ENCODE measurements at regions not wholly inside any gene's neighbourhood (a gene's known extent, or its start where the extent isn't known, plus 50 kb on each side); places are given as distances from the start of the nearest gene placed in this dataset.

DNA sequence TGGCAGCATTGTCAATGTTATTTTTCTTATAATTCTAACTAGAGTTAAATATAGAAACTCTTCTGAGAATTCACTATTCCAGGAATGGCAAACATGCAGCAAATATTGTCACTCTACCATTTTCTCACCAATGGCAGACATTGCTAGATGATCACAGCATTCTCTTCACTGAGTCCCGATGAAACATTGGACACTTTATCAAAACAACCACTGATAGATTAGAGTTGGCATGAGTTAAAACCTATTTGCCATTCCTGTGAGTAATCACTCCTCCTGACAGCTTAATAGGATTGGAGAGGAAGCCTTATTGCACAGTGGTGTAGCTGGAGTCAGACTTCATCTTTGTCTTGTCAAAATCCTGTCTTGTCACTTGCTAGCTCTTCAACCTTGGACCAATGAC lies 163.9 kb upstream of the THUMPD2 start:
- TF ChIP-seq CTCF (IDR thresholded peaks at IDR 0.05) (no peak), POLR2A (IDR thresholded peaks at IDR 0.05) (no peak)

All from adrenal gland (tissue), 5 donors.